ENCODE measurements at regions not wholly inside any gene's neighbourhood (a gene's known extent, or its start where the extent isn't known, plus 50 kb on each side); places are given as distances from the start of the nearest gene placed in this dataset.

GRCh38 chr5:74282490-74282889 lies 358.0 kb downstream of the ENC1 start:
- no peak overlapping the region for H3K4me3 ChIP-seq (ENCODE audit: low read length)
- no peak for DNase-seq (ENCODE audit: low read depth)
- TF ChIP-seq, protein P1, sequence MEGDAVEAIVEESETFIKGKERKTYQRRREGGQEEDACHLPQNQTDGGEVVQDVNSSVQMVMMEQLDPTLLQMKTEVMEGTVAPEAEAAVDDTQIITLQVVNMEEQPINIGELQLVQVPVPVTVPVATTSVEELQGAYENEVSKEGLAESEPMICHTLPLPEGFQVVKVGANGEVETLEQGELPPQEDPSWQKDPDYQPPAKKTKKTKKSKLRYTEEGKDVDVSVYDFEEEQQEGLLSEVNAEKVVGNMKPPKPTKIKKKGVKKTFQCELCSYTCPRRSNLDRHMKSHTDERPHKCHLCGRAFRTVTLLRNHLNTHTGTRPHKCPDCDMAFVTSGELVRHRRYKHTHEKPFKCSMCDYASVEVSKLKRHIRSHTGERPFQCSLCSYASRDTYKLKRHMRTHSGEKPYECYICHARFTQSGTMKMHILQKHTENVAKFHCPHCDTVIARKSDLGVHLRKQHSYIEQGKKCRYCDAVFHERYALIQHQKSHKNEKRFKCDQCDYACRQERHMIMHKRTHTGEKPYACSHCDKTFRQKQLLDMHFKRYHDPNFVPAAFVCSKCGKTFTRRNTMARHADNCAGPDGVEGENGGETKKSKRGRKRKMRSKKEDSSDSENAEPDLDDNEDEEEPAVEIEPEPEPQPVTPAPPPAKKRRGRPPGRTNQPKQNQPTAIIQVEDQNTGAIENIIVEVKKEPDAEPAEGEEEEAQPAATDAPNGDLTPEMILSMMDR (conservative IDR thresholded peaks at IDR 0.05; ENCODE audit: low read depth, low read length), result no peak

DNA sequence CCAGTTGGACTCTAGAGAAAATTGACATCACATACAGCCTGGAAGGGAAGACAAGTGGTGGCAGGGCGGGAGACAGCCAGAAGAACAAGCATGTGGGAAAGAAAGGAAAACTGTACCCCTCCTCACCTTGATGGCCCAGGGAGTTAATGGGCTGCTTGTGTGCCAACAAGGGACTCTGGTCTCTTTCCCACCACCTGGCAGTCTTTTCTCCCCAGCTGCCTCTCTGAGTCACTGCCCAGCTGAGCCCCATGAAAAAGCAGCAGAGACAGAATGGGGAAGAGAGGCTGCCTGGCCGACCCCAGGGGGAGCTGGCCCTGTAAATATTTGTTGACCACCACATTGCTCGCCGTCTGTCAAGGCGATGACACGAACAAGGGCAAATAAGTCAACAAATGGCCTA lies 359.4 kb downstream of the ENC1 start:
- DNase-seq (ENCODE audit: low read depth), result no peak
- TF ChIP-seq, protein P1 (conservative IDR thresholded peaks at IDR 0.05; ENCODE audit: low read depth, low read length), result no peak
- no peak overlapping the region for H3K4me3 ChIP-seq (ENCODE audit: low read length)

GRCh38 chr5:74280306-74280705 lies 360.2 kb downstream of the ENC1 start:
- DNase-seq (ENCODE audit: low read depth), result no peak
- TF ChIP-seq, protein P1 (conservative IDR thresholded peaks at IDR 0.05; ENCODE audit: low read depth, low read length), result no peak

GRCh38 chr5:74279244-74279643 lies 361.3 kb downstream of the ENC1 start:
- no peak for DNase-seq (ENCODE audit: low read depth)
- no peak overlapping the region for H3K4me3 ChIP-seq (ENCODE audit: low read length)
- TF ChIP-seq, protein P1 (conservative IDR thresholded peaks at IDR 0.05; ENCODE audit: low read depth, low read length), result no peak

More at GRCh38 chr5:74280306-74280705, 360.2 kb downstream of the ENC1 start:
- H3K4me3 ChIP-seq (ENCODE audit: low read length), result no peak overlapping the region

GRCh38 chr5:74277418-74277817 lies 363.1 kb downstream of the ENC1 start:
- TF ChIP-seq, protein P1 (conservative IDR thresholded peaks at IDR 0.05; ENCODE audit: low read depth, low read length), result no peak
- DNase-seq (ENCODE audit: low read depth), result no peak

DNA sequence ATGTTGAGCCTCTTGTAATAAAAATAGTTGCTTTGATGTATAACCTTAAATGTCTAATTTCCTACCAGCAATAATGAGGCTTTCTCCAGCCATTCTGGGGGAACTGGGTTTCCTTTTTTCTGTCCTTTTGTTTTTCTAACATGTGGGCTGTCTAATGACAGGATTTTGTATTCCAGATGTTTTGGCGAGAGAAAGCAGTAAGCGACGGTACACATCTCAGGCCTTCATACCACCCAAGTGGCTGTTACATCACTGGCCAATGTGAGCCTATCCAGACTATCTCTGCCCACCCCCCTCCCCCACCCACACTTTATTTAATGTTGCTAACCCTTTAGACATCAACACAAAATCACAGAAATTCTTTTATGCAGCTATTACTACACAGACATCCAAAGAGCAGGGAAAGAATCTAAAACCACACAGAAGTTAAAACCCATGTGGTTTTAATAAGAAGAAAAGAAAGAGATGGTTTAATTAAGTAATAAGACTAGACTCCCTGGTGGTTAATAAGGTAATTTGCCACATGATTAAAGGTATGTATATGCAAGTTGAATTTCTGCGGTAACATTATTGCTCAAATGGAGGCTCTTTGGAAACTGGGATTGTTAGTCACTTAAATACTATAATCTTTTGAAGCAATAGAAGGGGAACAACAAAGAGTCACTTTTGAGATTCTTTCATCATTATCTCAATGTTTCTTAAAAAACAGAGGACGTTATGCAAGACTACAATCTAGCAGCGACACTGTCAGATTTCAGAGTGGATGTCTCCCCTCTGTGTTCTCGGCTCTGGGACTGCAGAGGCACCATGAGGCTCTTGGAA lies 365.1 kb downstream of the ENC1 start:
- TF ChIP-seq, protein P1 (conservative IDR thresholded peaks at IDR 0.05; ENCODE audit: low read depth, low read length), result no peak
- no peak for DNase-seq (ENCODE audit: low read depth)
- H3K4me3 ChIP-seq (ENCODE audit: low read length), result no peak overlapping the region

More at GRCh38 chr5:74277418-74277817, 363.1 kb downstream of the ENC1 start:
- no peak overlapping the region for H3K4me3 ChIP-seq (ENCODE audit: low read length)

DNA sequence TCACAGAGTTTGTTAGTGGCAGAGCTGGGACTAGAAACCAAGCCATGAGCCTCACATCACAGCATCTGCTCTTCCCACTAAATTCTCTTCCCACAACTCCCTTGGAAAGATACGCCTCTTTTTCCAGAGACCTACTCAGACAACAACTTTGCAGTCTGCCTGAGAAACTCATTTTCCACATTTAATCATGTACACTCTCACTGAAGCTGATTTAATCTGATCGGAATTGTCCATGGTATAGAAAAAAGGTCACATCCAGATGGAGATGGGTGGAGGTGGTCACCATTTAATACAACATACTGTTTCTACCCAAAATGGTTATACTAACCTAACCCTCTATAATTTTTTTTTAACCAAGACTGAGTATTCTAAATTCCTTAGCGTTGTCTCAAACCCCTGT lies 366.2 kb downstream of the ENC1 start:
- no peak overlapping the region for H3K4me3 ChIP-seq (ENCODE audit: low read length)
- TF ChIP-seq, protein P1 (conservative IDR thresholded peaks at IDR 0.05; ENCODE audit: low read depth, low read length), result no peak
- no peak for DNase-seq (ENCODE audit: low read depth)
